ENCODE measurements at regions not wholly inside any gene's neighbourhood (a gene's known extent, or its start where the extent isn't known, plus 50 kb on each side); places are given as distances from the start of the nearest gene placed in this dataset.
"Not testable (repeated sequence)": the region's sequence is repeated elsewhere in the genome, so short reads cannot be mapped to it uniquely, and the experiment has no call there.

DNA sequence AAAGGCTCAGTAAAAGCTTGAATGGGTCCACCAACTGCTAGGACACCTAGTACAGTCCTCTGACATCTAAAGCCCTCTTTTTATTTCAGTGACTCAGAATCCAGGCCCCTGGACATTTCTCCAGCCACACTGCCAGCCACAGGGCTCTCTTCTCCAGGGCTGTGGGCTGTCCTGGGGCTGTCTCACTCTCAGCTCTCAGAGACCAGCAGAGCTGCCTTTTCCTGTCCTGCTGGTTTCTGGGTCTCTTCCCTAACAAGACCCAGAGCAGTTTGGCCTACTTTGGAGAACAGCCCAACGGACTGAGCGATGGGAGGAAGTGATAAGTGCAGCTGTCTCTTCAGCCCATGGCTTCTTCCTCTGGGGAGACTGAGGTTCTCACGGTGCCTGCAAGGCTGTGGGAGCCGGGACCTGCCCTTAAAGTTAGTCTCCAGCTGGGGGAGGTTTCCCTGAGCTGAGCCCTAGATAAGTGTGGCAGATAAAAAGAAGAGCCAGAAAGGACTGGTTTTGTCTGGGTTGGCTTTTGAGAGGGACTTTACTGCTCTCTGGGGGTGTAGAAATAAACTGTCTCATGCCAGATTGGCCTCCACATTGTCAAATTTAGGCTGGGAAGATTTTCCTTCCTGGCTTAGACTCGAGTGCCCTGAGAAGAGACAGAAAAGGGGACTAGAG, 979.8 kb downstream of the VRK1 start:
- no peak overlapping the region for H3K4me3 ChIP-seq
- peak overlapping the region in 5 of 21 experiments; percentile 10 to 44 (median 25) for H3K27ac ChIP-seq

DNA sequence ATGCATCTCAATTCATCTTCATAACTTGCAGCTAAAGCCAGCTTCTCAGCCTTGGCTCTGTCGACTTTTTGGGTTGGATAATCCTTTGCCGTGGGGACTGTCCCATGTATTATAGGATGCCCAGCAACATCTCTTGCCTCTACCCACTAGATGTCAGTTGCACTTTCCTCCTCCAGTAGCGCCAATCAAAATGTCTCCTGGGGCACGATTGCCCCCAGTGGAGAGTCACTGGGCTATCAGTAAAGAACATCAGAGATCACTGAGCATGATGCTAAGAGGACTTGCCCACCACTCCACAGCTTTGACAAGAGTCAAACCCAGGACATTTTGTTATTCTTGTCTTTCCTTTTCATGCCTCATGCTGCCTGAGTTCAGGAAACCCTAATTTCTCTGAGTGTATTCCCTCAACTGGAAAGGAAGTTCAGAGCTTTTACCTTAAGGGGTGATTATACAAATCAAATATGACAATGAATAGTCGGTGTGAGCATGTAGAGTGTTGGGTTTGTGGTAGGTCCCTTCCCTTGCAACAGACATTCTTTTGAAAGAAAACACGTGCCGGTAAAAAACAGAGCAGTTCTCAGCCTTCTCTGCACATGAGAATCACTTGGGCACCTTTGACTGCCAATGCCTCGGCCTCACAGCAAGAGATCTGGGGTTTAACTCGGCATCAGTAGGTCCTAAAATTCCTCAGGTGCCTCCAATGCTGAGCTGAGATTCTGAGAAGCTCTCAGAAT, 980.6 kb downstream of the VRK1 start:
- Histone ChIP-seq H3K27ac (peak overlapping the region in 3 of 21 experiments; percentile 25 to 44 (median 38)), H3K4me3 (no peak overlapping the region)

DNA sequence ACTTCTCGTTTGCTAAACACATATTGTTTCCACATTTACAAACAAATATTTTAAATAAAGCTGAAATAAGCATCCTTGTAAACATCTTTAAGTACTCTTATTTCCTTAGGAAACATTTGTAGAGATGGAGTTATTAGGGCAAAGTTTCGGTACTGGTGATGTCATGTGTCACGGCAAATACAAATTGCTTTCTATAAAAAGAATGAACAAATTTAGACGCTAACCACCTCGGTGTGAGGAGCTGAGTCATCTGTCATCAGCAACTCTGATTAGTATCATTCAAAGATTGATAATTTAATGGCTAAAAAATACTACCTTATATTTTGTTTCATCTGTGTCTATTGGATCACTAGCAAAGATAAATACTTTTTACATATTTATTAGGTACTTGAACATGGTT, 982.0 kb downstream of the VRK1 start:
- H3K27ac ChIP-seq = no peak overlapping the region

DNA sequence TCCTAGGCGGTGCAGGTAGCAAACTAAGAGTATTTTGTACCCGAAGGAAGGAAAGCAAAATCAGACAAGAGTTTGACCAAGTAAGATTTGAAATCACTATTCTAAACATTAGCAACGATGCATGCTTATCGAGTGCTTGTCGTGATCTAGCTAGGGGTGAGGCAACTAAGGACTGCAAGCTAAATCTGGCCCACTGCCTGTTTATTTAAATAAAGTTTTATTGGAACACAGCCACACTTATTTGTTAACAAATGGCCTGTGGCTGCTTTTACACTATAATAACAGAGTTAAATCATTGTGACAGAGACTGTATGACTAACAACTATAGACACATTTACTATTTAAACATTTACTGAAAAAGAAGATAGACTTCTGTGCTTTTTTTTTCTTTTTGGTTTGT, 983.6 kb downstream of the VRK1 start:
- Histone ChIP-seq H3K4me3 (no peak overlapping the region), H3K27ac (no peak overlapping the region)

More for the DNA sequence above, 982.0 kb downstream of the VRK1 start:
- no peak overlapping the region for H3K4me3 ChIP-seq

DNA sequence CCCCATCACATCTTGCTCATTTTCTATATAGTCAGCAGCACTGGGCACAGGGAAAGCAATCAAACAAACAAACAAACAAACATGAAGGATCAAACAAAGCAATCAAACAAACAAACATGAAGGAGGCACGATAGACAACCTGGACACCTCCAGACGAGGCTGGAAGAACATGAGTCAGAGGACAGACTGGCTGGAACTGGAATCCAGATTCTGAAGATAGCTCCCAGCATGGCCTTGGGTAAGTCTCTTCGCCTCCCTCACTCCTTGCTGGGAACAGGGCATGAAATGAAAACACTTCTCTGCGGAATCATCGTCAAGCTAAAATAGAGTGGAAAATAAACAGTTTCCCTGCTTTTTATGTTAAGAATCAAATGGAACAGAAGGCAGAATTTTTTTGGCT, 984.8 kb downstream of the VRK1 start:
- no peak overlapping the region for H3K27ac ChIP-seq

DNA sequence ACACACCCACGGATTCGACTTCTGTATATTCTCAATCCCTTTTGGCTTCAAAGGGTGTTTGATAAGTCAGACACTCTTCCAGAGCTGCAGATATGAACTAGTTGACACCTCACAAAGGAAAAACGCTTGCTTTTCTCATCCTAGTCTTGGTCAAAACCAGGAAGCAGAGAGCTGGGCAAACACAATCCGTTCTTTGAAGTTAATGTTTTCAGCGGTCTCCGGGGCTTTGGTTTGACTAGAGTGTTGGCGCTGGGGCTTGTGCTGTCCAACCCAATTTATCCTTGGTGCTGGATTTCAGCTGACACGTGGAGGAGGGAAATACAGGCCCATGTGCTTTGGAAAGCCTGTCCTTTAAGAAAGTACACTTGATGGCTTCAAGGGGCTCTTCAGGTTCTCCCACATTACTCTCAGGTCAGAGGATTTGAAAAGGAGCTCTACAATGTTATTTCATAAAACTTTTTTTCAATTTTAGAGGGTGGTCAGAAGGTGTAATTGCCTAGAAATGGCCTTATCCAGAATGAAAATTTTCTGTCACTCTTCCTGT, 985.8 kb downstream of the VRK1 start:
- Histone ChIP-seq H3K27ac (no peak overlapping the region), H3K4me3 (no peak overlapping the region)

More for the DNA sequence above, 984.8 kb downstream of the VRK1 start:
- H3K4me3 ChIP-seq = no peak overlapping the region

DNA sequence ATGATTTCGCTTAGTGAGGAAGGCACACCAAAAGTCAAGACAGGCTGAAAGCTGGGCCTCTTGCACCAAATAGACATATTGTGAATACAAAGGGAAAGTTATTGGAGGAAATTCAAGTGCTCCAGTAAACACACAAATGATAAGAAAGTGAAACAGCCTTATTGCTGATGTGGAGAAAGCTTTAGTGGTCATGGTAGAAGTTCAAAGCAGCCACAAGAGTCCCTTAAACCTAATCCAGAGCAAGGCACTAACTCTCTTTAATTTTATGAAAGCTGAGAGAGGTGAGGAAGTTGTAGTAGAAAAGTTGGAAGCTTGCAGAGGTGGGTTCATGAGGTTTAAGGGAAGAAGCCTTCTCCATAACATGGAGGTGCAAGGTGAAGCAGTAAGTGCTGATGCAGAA, 988.3 kb downstream of the VRK1 start:
- H3K27ac ChIP-seq = no peak overlapping the region
- no peak overlapping the region for H3K4me3 ChIP-seq

DNA sequence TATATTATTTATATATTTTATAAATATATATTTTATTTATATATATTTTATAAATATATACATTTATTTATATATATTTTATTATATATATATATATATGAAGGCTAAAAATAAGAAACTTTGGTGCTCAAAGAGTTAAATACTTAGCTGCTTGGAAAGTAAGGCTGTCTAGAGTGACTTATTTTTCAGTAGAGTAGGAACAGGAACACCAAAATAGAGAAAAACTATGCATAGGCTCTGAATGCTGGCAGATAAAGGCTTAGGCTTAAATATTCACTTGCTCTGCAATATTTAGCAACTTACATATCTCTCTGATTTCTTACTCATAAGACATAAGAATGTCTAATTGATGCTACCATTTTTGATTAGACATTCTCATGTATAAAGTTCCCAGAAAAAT, 991.2 kb downstream of the VRK1 start:
- no peak overlapping the region for H3K4me3 ChIP-seq
- H3K27ac ChIP-seq = no peak overlapping the region

DNA sequence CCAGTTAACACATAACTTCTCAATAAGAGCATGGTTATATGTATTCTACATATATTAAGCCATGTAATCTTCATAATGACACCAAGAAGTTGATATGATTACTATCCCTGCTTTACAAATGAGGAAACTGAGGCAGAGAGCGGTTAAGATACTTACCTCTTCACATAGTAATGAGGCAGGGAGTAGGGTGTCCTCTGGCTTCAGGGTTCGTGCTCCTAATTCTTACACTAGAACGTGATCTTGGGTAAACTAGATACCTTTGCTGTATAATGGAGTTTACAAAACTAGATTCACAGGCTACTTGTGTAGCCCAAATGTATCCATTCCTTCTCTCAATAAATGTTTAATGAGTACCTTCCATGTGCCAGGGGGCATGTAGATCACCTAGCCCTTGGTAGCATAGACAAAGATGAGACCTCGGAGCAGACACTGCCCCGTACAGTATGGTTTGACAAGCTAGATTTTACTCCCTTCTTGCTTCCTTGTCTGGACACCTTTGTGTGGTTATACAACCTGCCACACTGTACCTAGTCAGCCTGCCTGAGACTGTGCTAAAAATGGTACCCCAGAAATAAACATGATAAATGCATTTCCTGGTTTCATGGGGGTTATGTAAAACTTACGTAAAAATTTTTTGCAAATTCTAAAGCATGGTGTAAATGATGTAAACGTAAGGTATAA, 991.8 kb downstream of the VRK1 start:
- no peak overlapping the region for H3K4me3 ChIP-seq
- no peak overlapping the region for H3K27ac ChIP-seq

DNA sequence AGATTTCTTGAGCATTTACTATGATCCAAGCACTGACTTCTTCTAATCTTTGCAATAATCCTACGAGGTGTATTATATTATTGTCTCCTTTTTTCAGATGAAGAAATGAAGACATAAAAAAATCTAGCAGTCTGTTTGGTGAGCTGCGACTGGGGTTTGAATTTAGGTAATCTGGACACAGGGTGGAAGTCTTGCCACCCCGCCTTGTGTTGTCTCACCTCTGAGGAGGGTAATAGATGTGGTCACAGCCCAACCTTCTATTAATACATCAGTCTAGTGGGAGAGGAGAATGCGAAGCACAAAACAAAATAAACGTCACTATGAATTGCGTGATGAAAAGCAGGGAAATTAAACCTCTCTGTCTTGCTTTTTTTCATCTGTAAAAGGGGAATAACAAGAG, 993.9 kb downstream of the VRK1 start:
- Histone ChIP-seq H3K4me3 (no peak overlapping the region), H3K27ac (no peak overlapping the region)

DNA sequence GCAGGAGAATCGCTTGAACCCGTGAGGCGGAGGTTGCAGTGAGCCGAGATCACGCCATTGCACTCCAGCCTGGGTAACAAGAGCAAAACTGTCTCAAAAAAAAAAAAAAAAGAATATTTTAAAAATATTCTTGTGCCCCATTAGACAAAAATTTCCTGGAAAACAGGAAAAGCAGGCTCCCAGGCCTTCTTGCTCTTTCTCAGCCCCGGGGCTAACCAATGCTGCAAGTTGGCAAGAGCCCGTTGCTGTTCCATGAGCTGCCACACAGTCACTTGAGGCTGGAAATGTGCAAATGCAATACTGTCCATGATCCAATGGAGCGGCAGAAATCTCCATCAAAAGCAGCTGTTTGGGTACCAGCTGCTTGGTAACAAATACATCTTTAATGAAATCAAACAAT, 994.7 kb downstream of the VRK1 start:
- Histone ChIP-seq H3K4me3 (no peak overlapping the region), H3K27ac (no peak overlapping the region)

DNA sequence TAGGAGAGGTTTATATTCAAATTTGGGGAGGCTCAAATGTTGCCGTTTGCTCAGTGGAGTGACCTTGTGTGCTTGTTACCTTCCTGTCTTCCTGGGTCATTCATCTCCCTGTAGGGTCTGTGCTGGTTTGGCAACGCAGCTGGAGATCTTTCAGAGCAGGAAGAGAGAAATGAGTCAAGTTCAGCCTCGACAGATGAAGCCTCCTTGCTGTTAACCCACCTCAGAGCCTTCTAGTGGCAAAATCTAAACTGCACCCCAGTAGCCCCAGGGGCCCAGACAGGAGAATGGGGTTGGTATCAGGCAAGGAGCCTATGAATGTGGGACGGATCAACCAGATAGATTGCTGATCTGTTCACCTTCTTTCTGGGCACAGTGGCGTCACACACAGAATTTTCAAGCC, 999.3 kb downstream of the VRK1 start:
- H3K27ac ChIP-seq = no peak overlapping the region
- no peak overlapping the region for H3K4me3 ChIP-seq

DNA sequence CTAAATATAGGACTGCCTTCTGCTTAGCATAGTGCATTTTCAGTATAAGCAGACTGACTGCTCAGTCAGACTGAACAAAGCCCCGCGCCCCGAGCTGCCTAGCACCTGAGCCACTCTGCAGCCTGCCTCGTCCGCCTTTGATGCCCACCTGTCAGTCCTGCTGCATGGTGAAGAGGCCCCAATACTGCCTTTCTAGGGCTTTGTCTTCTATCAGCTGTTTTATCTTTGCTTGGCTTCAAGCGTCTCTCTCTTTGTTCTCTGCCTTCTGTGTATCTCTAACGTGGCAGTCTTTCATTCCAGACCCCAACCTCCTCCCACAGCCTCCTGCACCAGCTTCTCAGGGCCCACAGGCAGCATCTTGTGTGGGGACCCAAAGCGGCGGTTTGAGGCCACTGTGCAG, 1001.0 kb downstream of the VRK1 start:
- no peak overlapping the region for H3K4me3 ChIP-seq
- no peak overlapping the region for H3K27ac ChIP-seq

DNA sequence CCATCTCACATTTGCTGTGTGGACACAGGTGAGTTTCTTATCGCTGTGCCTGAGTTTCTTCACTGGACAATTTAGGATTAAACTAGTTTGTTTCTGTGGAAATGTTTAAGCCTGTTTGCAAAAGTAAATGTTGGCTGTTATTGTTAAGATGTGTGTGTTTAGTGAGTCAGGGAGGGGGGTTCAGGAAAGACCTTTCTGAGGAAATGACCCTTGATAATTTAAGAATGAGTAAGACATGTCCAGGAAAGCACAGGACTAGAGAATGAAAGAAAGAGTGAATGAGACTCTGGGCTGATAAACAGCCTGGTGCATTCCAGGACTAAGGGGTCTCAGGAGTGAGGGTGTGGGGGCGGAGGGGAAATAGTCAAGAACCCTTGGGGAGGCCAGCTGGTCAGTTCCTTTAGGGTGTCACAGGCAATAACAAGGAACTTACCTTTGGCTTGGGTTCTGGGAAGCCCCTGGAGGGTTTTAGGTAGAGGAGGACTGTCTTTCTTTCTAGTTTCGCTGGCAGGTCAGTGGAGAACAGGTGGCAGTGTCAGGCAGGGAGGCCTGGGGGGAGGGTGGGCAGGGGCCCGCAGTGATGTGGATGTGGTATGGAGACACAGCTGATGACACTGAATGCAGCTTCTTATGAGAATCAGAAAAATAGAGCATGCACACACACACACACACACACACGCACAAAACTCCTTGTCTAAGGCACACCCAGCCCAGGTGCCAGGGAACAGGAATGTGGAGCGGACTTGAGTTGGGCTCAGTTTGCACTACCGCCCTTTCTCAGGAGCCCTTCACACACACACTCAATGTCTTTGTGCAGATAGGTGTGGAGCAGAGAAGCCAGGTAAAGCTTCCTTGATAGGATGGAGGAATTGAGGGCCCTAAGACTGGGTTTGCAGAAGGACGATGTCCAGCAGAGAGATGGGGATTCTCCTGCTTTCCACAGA, 1005.5 kb downstream of the VRK1 start:
- Histone ChIP-seq H3K4me3 (no peak overlapping the region), H3K27ac (no peak overlapping the region)

DNA sequence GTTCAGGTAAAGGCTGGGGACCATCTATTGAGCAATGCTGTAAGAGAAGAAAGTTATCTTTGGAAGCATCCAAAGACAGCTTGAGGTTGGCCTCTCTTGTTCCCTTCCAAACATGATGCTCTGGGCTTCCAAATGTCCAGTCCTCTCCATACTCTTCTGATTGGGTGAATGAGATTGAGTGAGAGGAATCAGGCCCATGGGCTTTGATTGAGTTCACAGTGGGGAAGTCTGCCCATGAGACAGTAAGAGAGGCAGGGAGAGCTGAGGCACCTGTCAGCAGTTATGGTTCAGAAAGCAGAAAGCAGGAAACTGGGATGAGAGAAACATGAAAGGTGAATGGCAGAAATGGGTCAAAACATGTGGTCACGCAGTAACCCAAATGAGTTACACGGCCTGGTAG, 1006.9 kb downstream of the VRK1 start:
- H3K4me3 ChIP-seq = no peak overlapping the region
- no peak overlapping the region for H3K27ac ChIP-seq

DNA sequence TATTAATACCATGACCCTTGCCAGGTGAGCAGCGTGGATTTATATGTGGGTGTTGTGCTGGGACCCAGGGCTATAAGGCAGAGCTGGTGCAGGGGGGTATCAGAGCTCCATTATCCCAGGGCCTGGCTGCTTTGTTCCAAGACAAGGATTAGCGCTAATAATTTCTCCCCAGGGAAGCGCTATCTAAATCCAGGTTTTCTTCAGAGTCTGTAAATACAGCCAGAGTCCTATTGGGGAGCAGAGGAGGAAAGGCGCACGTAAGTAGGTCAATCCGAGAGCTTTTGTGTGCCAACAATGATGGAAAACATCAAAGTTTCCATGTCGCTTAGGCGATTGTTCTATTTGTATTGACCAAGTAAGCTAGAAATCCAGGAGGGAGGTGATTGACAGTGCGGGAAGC, 1009.7 kb downstream of the VRK1 start:
- H3K4me3 ChIP-seq = no peak overlapping the region
- no peak overlapping the region for H3K27ac ChIP-seq

DNA sequence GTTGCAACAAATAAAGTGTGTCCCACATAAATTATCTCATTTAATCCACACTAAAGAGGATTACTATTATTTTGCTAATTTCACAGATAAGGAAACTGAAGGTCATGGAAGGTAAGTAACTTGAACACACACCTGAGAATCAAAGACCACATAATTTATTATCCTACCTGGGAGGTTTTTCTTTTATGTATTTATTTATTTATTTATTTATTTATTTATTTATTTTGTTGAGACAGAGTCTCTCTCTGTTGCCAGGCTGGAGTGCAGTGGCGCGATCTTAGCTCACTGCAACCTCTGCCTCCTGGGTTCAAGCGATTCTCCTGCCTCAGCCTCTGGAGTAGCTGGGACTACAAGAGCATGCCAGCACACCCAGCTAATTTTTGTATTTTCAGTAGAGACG, 1011.4 kb downstream of the VRK1 start:
- H3K4me3 ChIP-seq, H3K27ac ChIP-seq: not testable (repeated sequence)

DNA sequence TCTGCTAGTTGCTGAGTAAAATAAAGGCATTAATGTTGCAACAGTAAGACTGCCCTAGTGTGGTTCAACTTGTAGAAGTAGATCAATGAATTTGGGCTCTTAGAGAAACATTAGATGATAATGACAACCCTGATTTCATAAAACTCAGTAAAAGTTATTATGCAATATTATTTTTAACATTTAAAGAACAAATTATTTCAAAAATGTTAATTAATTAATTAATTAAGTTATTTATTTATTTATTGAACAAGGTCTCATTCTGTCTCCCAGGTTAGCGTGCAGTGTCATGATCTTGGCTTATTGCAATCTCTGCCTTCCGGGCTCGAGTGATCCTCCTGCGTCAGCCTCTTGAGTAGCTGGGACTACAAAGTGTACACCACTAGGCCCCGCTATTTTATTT, 1016.4 kb downstream of the VRK1 start:
- Histone ChIP-seq H3K4me3 (no peak overlapping the region), H3K27ac (no peak overlapping the region)

DNA sequence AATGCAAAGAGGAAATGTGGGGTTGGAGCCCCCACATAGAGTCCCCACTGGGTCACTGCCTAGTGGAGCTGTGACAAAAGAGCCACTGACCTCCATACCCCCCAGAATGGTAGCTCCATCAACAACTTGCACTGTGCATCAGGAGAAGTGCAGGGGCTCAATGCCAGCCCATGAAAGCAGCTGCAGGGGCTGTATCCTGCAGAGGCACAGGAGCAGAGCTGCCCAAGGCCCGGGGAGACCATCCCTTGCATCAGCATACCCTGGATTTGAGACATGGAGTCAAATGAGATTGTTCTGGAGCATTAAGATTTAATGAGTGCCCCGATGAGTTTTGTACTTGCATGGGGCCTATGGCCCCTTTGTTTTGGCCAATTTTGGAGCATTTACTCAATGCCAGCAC, 1023.6 kb downstream of the VRK1 start:
- Histone ChIP-seq H3K4me3 (no peak overlapping the region), H3K27ac (no peak overlapping the region)

DNA sequence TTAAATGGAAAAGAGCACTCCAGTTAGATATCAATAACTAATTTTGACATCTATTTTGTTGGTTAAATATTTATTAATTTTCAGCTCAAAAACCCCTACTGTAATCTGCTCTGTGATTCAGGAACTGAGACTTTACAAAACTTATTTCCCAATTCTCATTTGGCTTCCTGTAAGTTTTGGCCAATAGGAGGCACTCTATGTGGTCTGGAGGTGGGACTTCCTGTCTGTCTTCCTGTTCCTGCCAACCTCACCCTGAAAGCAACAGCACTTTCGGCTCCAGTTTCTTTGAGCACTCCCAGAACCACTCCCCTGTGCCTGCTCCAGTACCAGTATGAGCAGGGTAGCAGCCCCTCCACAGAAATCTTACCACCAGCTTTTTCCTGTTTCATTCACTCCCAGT, 1027.0 kb downstream of the VRK1 start:
- no peak overlapping the region for H3K4me3 ChIP-seq

More for the DNA sequence above, 1027.0 kb downstream of the VRK1 start:
- no peak overlapping the region for H3K27ac ChIP-seq

Measured in skin epidermis (tissue), 12 donors.